GM12878 (cell line): ENCODE measurements at regions not wholly inside any gene's neighbourhood (a gene's known extent, or its start where the extent isn't known, plus 50 kb on each side); places are given as distances from the start of the nearest gene placed in this dataset.

ENCODE experiments used
- ATAC-seq: fragments of 200-7000 bp; cut with Tn5 transposase; 3 replicates; pipeline ENCODE4 v1.9.1; 2020; ENCODE audit warnings: mild to moderate bottlenecking, moderate library complexity
- BruUV-seq: library from RNA; stranded (reverse); fragments of 400-500 nt; replicated peaks from 2 replicates; lab custom pipeline; 2021; lab: Mats Ljungman, UMichigan
- CTCF ChIA-PET: fragments of 300-600 bp; sonication (Branson Sonifier 250); formaldehyde crosslinking; extraction: SDS; loops from one replicate; lab custom pipeline; 2021; ENCODE audit warnings: inconsistent platforms; lab: Yijun Ruan, JAX
- POLR2A ChIA-PET: fragments of 350-600 bp; formaldehyde crosslinking; extraction: SDS; loops from one replicate; lab custom pipeline; 2021; ENCODE audit warnings: inconsistent platforms; lab: Charles Lee
- RAD21 ChIA-PET: fragments of 300-600 bp; sonication (Branson Sonifier 250); formaldehyde crosslinking; loops from one replicate; lab custom pipeline; 2023; ENCODE audit warnings: antibody characterized with exemption; ENCODE audit not compliant: unreplicated experiment; lab: Charles Lee
- SMC1A ChIA-PET: fragments of 300-600 bp; sonication (Branson Sonifier 250); formaldehyde crosslinking; loops from one replicate; lab custom pipeline; 2023; ENCODE audit not compliant: unreplicated experiment, uncharacterized antibody; lab: Charles Lee
- DNase-seq: peaks from one replicate; pipeline ENCODE4 v3.0.0-alpha.2; 2011; ENCODE audit warnings: low read depth, low spot score
- FAIRE-seq: peaks from 3 replicates; lab custom pipeline; 2011; peaks lifted over from hg19 to GRCh38; lab: Jason Lieb, UNC
- H2AFZ ChIP-seq: 2 replicates; pipeline ENCODE4 v1.6.0; 2011; ENCODE audit warnings: low read depth, low read length, control low read depth; ENCODE audit not compliant: control insufficient read depth
- H3K27ac ChIP-seq: 2 replicates; pipeline ENCODE4 v1.5.1; 2011; ENCODE audit warnings: control low read depth; ENCODE audit not compliant: control insufficient read depth, insufficient read depth
- H3K27me3 ChIP-seq, 2 experiments: replicated peaks in 1 of 2; 2 replicates each; pipeline versions ENCODE4 v1.6.0 to v1.6.1; 2011; ENCODE audit warnings: low read length in 1 of 2; ENCODE audit not compliant: control insufficient read depth in 2 of 2, insufficient read depth in 2 of 2
- H3K36me3 ChIP-seq, 2 experiments: 2 replicates each; pipeline ENCODE4 v1.5.1; 2011; ENCODE audit warnings: low read length in 1 of 2; ENCODE audit not compliant: control insufficient read depth in 2 of 2, insufficient read depth in 2 of 2
- H3K4me1 ChIP-seq: 2 replicates; pipeline ENCODE4 v1.6.1; 2011; ENCODE audit warnings: mild to moderate bottlenecking, low read length, moderate library complexity, mixed read lengths; ENCODE audit not compliant: control insufficient read depth, insufficient read depth
- H3K4me2 ChIP-seq: 2 replicates; pipeline ENCODE4 v1.6.0; 2011; ENCODE audit warnings: control low read depth; ENCODE audit not compliant: control insufficient read depth, insufficient read depth
- H3K4me3 ChIP-seq: fragments of 200-600 bp; sonication (generic); 2 replicates; pipeline ENCODE4 v1.5.1; 2016
- H3K79me2 ChIP-seq: 2 replicates; pipeline ENCODE4 v1.6.0; 2011; ENCODE audit warnings: low read length; ENCODE audit not compliant: control insufficient read depth, insufficient read depth
- H3K9ac ChIP-seq: 2 replicates; pipeline ENCODE4 v1.8.0; 2011; ENCODE audit warnings: low read length, control low read depth, mixed read lengths; ENCODE audit not compliant: control insufficient read depth, insufficient read depth
- H3K9me3 ChIP-seq: replicated peaks from 3 replicates; pipeline ENCODE4 v1.5.1; 2011; ENCODE audit warnings: mild to moderate bottlenecking, low read length; ENCODE audit not compliant: control insufficient read depth, insufficient read depth
- H4K20me1 ChIP-seq: 2 replicates; pipeline ENCODE4 v1.6.0; 2011; ENCODE audit not compliant: control insufficient read depth, insufficient read depth
- ASH2L ChIP-seq: fragments of 300-600, 200-600 bp; sonication (generic); IDR thresholded peaks from 2 replicates; pipeline ENCODE4 v1.6.1; 2017; ENCODE audit warnings: low read depth, mild to moderate bottlenecking, borderline replicate concordance
- BACH1 ChIP-seq: fragments of 450-650 bp; IDR thresholded peaks from 2 replicates; pipeline ENCODE4 v1.6.1; 2017; ENCODE audit warnings: mild to moderate bottlenecking, borderline replicate concordance
- EP300 ChIP-seq, 2 experiments: fragments of 150-350 bp in 1 of 2; IDR thresholded peaks; 2 replicates each; pipeline ENCODE4 v1.6.1; 2011 to 2012; ENCODE audit warnings: low read depth in 2 of 2, low read length in 2 of 2, borderline replicate concordance in 1 of 2, improper control_type of control experiment in 1 of 2, inconsistent platforms in 1 of 2; ENCODE audit not compliant: control insufficient read depth in 1 of 2
- GABPA ChIP-seq: IDR thresholded peaks from 2 replicates; pipeline ENCODE4 v1.6.1; 2014; ENCODE audit warnings: antibody characterized with exemption, low read depth, mild to moderate bottlenecking, inconsistent platforms
- HSF1 ChIP-seq: fragments of 150-350 bp; IDR thresholded peaks from 2 replicates; pipeline ENCODE4 v1.6.1; 2014; ENCODE audit warnings: mild to moderate bottlenecking, low read depth, low read length
- IKZF2 ChIP-seq, 2 experiments: fragments of 450-650 bp; IDR thresholded peaks; 2 replicates each; pipeline ENCODE4 v1.6.1; 2017; ENCODE audit warnings: mild to moderate bottlenecking in 2 of 2, moderate library complexity in 2 of 2
- KAT2A ChIP-seq: conservative IDR thresholded peaks from 2 replicates; pipeline ENCODE4 v1.6.1; 2011; ENCODE audit warnings: low read depth, low read length; ENCODE audit not compliant: control insufficient read depth
- PBX3 ChIP-seq: IDR thresholded peaks from 2 replicates; pipeline ENCODE4 v1.6.1; 2011; ENCODE audit warnings: mild to moderate bottlenecking, low read depth, low read length, moderate library complexity; ENCODE audit not compliant: insufficient replicate concordance
- POLR2A ChIP-seq: IDR thresholded peaks from 2 replicates; pipeline ENCODE4 v1.6.1; 2011; ENCODE audit warnings: low read depth, mild to moderate bottlenecking, low read length
- RAD51 ChIP-seq: fragments of 450-650 bp; IDR thresholded peaks from 2 replicates; pipeline ENCODE4 v1.6.1; 2016; ENCODE audit warnings: moderate library complexity, mild to moderate bottlenecking, inconsistent platforms
- SMARCA5 ChIP-seq: fragments of 450-650 bp; IDR thresholded peaks from 2 replicates; pipeline ENCODE4 v1.6.1; 2017; ENCODE audit warnings: mild to moderate bottlenecking
- SPI1 ChIP-seq: IDR thresholded peaks from 2 replicates; pipeline ENCODE4 v1.6.1; 2011; ENCODE audit warnings: low read depth, mild to moderate bottlenecking, low read length, moderate library complexity, borderline replicate concordance; ENCODE audit not compliant: insufficient read depth
- SUPT20H ChIP-seq: IDR thresholded peaks from 2 replicates; pipeline ENCODE4 v1.6.1; 2011; ENCODE audit warnings: low read depth, mild to moderate bottlenecking, low read length, moderate library complexity, borderline replicate concordance; ENCODE audit not compliant: control insufficient read depth
- TARDBP ChIP-seq: IDR thresholded peaks from 2 replicates; pipeline ENCODE4 v1.6.1; 2016; ENCODE audit warnings: borderline replicate concordance
- ZNF274 ChIP-seq: IDR thresholded peaks from one replicate; pipeline ENCODE4 v1.8.0; 2011; ENCODE audit not compliant: insufficient read length, insufficient read depth
- WGBS: methylation state at CpG from one replicate; pipeline ENCODE4 v1.1.6; 2016; ENCODE audit warnings: low lambda C conversion rate; ENCODE audit not compliant: insufficient replicate concordance, insufficient coverage; ENCODE audit errors: missing lambda C conversion rate; 5-methylcytosine and 5-hydroxymethylcytosine counted together
- in situ Hi-C: fragments of 300-500 bp; cut with MboI; formaldehyde crosslinking; loops from 9 replicates; pipeline ENCODE4 v1.14.3; 2018; ENCODE audit warnings: mixed read lengths
- intact Hi-C: fragments of 100-400 bp; cut with micrococcal nuclease; formaldehyde crosslinking; loops from one replicate; pipeline ENCODE4 v1.14.2; 2022; ENCODE audit not compliant: unreplicated experiment

GRCh38 chr2:57177176-57177575, 869.4 kb upstream of the VRK2 start:
- Histone ChIP-seq H3K9ac (no peak overlapping the region), H4K20me1 (no peaks in the 10 kb centered on the region), H3K79me2 (no peaks in the 10 kb centered on the region), H3K27me3 (no peaks in the 10 kb centered on the region), H3K27ac (no peak overlapping the region), H2AFZ (no peak overlapping the region), H3K36me3 (no peaks in the 10 kb centered on the region), H3K4me3 (no peak overlapping the region), H3K4me1 (no peaks in the 10 kb centered on the region), H3K9me3 (no peaks in the 10 kb centered on the region), H3K4me2 (no peak overlapping the region)
- ChIA-PET CTCF (no interaction called here), RAD21 (no interaction called here), POLR2A (no interaction called here), SMC1A (no interaction called here)
- ATAC-seq: no peak
- no peak for TF ChIP-seq BACH1
- TF ChIP-seq HSF1: no peak
- no peak for TF ChIP-seq KAT2A
- no peak for TF ChIP-seq ASH2L
- TF ChIP-seq RAD51: no peak
- TF ChIP-seq SMARCA5: no peak
- no peak for TF ChIP-seq IKZF2 (IDR thresholded peaks at IDR 0.05)
- TF ChIP-seq SUPT20H: no peak
- no peak for TF ChIP-seq POLR2A
- no peak for TF ChIP-seq GABPA
- no peak for TF ChIP-seq SPI1
- no peak for TF ChIP-seq ZNF274
- no peak for TF ChIP-seq TARDBP
- no peak for TF ChIP-seq EP300 (IDR thresholded peaks at IDR 0.05; ENCODE audit: borderline replicate concordance in 1 of 2, control insufficient read depth in 1 of 2, low read depth in 2 of 2, low read length in 2 of 2)
- no peak for TF ChIP-seq PBX3
- 0% methylated on average over 1 of the region's 1 CpG for WGBS
- no TSS peak for BruUV-seq
- intact Hi-C loops (no loop called here), in situ Hi-C loops (no loop called here)
- no peak for DNase-seq
- no peak for FAIRE-seq
